Activated CD8-positive, alpha-beta T cell treated with anti-CD3 and anti-CD28 coated beads for 36 hours (primary cell): ENCODE measurements at regions not wholly inside any gene's neighbourhood (a gene's known extent, or its start where the extent isn't known, plus 50 kb on each side); places are given as distances from the start of the nearest gene placed in this dataset.

Experiments
- ATAC-seq: fragments of 200-7000 bp; cut with Tn5 transposase; one replicate; pipeline ENCODE4 v1.10.0; 2021; ENCODE audit warnings: mild to moderate bottlenecking, moderate library complexity
- CTCF ChIA-PET: fragments of 350-600 bp; sonication (Branson Sonifier 250); formaldehyde crosslinking; loops from one replicate; lab custom pipeline; 2021; ENCODE audit warnings: antibody characterized with exemption; lab: Charles Lee
- POLR2A ChIA-PET: fragments of 350-600 bp; sonication (Branson Sonifier 250); formaldehyde crosslinking; loops from one replicate; lab custom pipeline; 2021; ENCODE audit warnings: antibody characterized with exemption; lab: Charles Lee
- DNase-seq: peaks from one replicate; pipeline ENCODE4 v3.0.0-alpha.2; 2020
- H3K27ac Mint-ChIP-seq: one replicate; pipeline ENCODE4 v1.8.0; 2021; ENCODE audit warnings: mild to moderate bottlenecking, mixed read lengths
- H3K27me3 Mint-ChIP-seq: one replicate; pipeline ENCODE4 v1.8.0; 2021; ENCODE audit warnings: mixed read lengths
- H3K36me3 Mint-ChIP-seq: one replicate; pipeline ENCODE4 v1.8.0; 2021; ENCODE audit warnings: low read depth, mixed read lengths
- H3K4me1 Mint-ChIP-seq: one replicate; pipeline ENCODE4 v1.8.0; 2021; ENCODE audit warnings: low read depth, mixed read lengths
- H3K4me3 Mint-ChIP-seq: one replicate; pipeline ENCODE4 v1.8.0; 2021; ENCODE audit warnings: mild to moderate bottlenecking, moderate library complexity, mixed read lengths
- H3K9me3 Mint-ChIP-seq: one replicate; pipeline ENCODE4 v1.8.0; 2021; ENCODE audit warnings: mixed read lengths
- CTCF ChIP-seq: fragments of 200-600 bp; IDR thresholded peaks from one replicate; pipeline ENCODE4 v1.8.0; 2022; ENCODE audit warnings: antibody characterized with exemption, mild to moderate bottlenecking
- intact Hi-C: fragments of 100-400 bp; cut with micrococcal nuclease; formaldehyde crosslinking; loops from one replicate; pipeline ENCODE4 v1.10.0; 2022

GRCh38 chr6:62391358-62391757 is 105.3 kb upstream of the KHDRBS2 start:
- H3K9me3 Mint-ChIP-seq: peaks cover 19% of the 10 kb centered on the region
- no peak for ATAC-seq
- no peaks in the 10 kb centered on the region for H3K4me1 Mint-ChIP-seq
- no peaks in the 10 kb centered on the region for H3K36me3 Mint-ChIP-seq
- CTCF ChIA-PET: no interaction called here
- no peak for DNase-seq
- intact Hi-C loops: no loop called here
- POLR2A ChIA-PET: no interaction called here
- TF ChIP-seq CTCF: no peak
- no peak overlapping the region for H3K27ac Mint-ChIP-seq
- H3K27me3 Mint-ChIP-seq: no peaks in the 10 kb centered on the region
- H3K4me3 Mint-ChIP-seq: no peak overlapping the region

- Mint-ChIP-seq H3K36me3 (no peaks in the 10 kb centered on the region), H3K4me3 (no peak overlapping the region), H3K27me3 (no peaks in the 10 kb centered on the region), H3K4me1 (no peaks in the 10 kb centered on the region), H3K9me3 (peaks cover 17% of the 10 kb centered on the region), H3K27ac (no peak overlapping the region)
- no peak for DNase-seq
- ChIA-PET POLR2A (no interaction called here), CTCF (no interaction called here)
- no peak for ATAC-seq
- TF ChIP-seq CTCF: no peak
- intact Hi-C loops: no loop called here
Measured at GRCh38 chr6:62390401-62390800, 104.4 kb upstream of the KHDRBS2 start.

GRCh38 chr6:62371453-62372210 is 85.6 kb upstream of the KHDRBS2 start:
- ChIA-PET POLR2A (no interaction called here), CTCF (no interaction called here)
- intact Hi-C loops: no loop called here
- DNase-seq: no peak
- H3K27me3 Mint-ChIP-seq: no peaks in the 10 kb centered on the region
- ATAC-seq: no peak
- TF ChIP-seq CTCF: no peak
- H3K36me3 Mint-ChIP-seq: no peaks in the 10 kb centered on the region
- H3K4me3 Mint-ChIP-seq: no peak overlapping the region
- no peak overlapping the region for H3K27ac Mint-ChIP-seq
- peaks cover 4% of the 10 kb centered on the region for H3K9me3 Mint-ChIP-seq
- no peaks in the 10 kb centered on the region for H3K4me1 Mint-ChIP-seq

- ChIA-PET CTCF (no interaction called here), POLR2A (no interaction called here)
- no peak overlapping the region for H3K27ac Mint-ChIP-seq
- TF ChIP-seq CTCF: no peak
- H3K36me3 Mint-ChIP-seq: no peaks in the 10 kb centered on the region
- H3K9me3 Mint-ChIP-seq: peaks cover 2% of the 10 kb centered on the region
- ATAC-seq (no peak), DNase-seq (no peak)
- no peaks in the 10 kb centered on the region for H3K4me1 Mint-ChIP-seq
- intact Hi-C loops: no loop called here
- no peaks in the 10 kb centered on the region for H3K27me3 Mint-ChIP-seq
- H3K4me3 Mint-ChIP-seq: no peak overlapping the region
Measured at GRCh38 chr6:62367601-62368000, 81.6 kb upstream of the KHDRBS2 start.

- ATAC-seq: no peak
- H3K4me1 Mint-ChIP-seq: no peaks in the 10 kb centered on the region
Measured at GRCh38 chr6:62362097-62362496, 76.1 kb upstream of the KHDRBS2 start.

More at GRCh38 chr6:62362097-62362496, 76.1 kb upstream of the KHDRBS2 start:
- Mint-ChIP-seq H3K27ac (no peak overlapping the region), H3K27me3 (no peaks in the 10 kb centered on the region), H3K4me3 (no peak overlapping the region), H3K9me3 (peaks cover 2% of the 10 kb centered on the region), H3K36me3 (no peaks in the 10 kb centered on the region)
- CTCF ChIA-PET: no interaction called here
- intact Hi-C loops: no loop called here
- TF ChIP-seq CTCF: no peak
- DNase-seq: no peak
- POLR2A ChIA-PET: no interaction called here
